Adipocyte (in vitro differentiated cells): ENCODE measurements at regions not wholly inside any gene's neighbourhood (a gene's known extent, or its start where the extent isn't known, plus 50 kb on each side); places are given as distances from the start of the nearest gene placed in this dataset.
"Not testable (repeated sequence)": the region's sequence is repeated elsewhere in the genome, so short reads cannot be mapped to it uniquely, and the experiment has no call there.

Source experiments
- DNase-seq: peaks from one replicate; pipeline ENCODE4 v3.0.0-alpha.2; 2015; ENCODE audit warnings: low read depth
- H3K27me3 ChIP-seq: replicated peaks from 2 replicates; pipeline ENCODE4 v1.7.0; 2013; ENCODE audit warnings: mild to moderate bottlenecking, low read length, moderate library complexity; ENCODE audit not compliant: control insufficient read depth, insufficient read depth
- H3K36me3 ChIP-seq: 2 replicates; pipeline ENCODE4 v1.7.0; 2013; ENCODE audit warnings: low read length, mild to moderate bottlenecking, moderate library complexity; ENCODE audit not compliant: control insufficient read depth, insufficient read depth, severe bottlenecking
- H3K4me1 ChIP-seq: 2 replicates; pipeline ENCODE4 v1.7.0; 2013; ENCODE audit warnings: mild to moderate bottlenecking, low read length, moderate library complexity; ENCODE audit not compliant: control insufficient read depth, insufficient read depth
- H3K4me3 ChIP-seq: 2 replicates; pipeline ENCODE4 v1.7.0; 2013; ENCODE audit warnings: mild to moderate bottlenecking, low read length, moderate library complexity
- H3K9ac ChIP-seq: 2 replicates; pipeline ENCODE4 v1.7.0; 2013; ENCODE audit warnings: mild to moderate bottlenecking, low read length, moderate library complexity
- H3K9me3 ChIP-seq: 2 replicates; pipeline ENCODE4 v1.7.0; 2013; ENCODE audit warnings: mild to moderate bottlenecking, low read length, moderate library complexity; ENCODE audit not compliant: control insufficient read depth

GRCh38 chr2:8604262-8604661, 77.6 kb upstream of the ID2 start:
- Histone ChIP-seq H3K4me1 (peaks cover 17% of the 10 kb centered on the region), H3K4me3 (no peak overlapping the region), H3K27me3 (no peaks in the 10 kb centered on the region), H3K36me3 (no peaks in the 10 kb centered on the region), H3K9ac (no peak overlapping the region), H3K9me3 (no peaks in the 10 kb centered on the region)
- DNase-seq, result peak; percentile 2

- H3K27me3 ChIP-seq, result no peaks in the 10 kb centered on the region
- peaks cover 17% of the 10 kb centered on the region for H3K4me1 ChIP-seq
- H3K36me3 ChIP-seq, result no peaks in the 10 kb centered on the region
- no peak overlapping the region for H3K9ac ChIP-seq
- no peak overlapping the region for H3K4me3 ChIP-seq
- H3K9me3 ChIP-seq, result peaks cover under 1% of the 10 kb centered on the region
- DNase-seq, result peak; percentile 59
These were observed 76.3 kb upstream of the ID2 start for GRCh38 chr2:8605351-8606065.

- no peaks in the 10 kb centered on the region for H3K36me3 ChIP-seq
- peaks cover 17% of the 10 kb centered on the region for H3K4me1 ChIP-seq
- H3K27me3 ChIP-seq, result no peaks in the 10 kb centered on the region
- no peak for DNase-seq
- H3K9me3 ChIP-seq, result peaks cover 4% of the 10 kb centered on the region
- no peak overlapping the region for H3K9ac ChIP-seq
- no peak overlapping the region for H3K4me3 ChIP-seq
These were observed 75.6 kb upstream of the ID2 start for GRCh38 chr2:8606226-8606625.

GRCh38 chr2:8606649-8607550, 75.0 kb upstream of the ID2 start:
- Histone ChIP-seq H3K4me3 (no peak overlapping the region), H3K9ac (no peak overlapping the region), H3K9me3 (peaks cover 4% of the 10 kb centered on the region), H3K27me3 (peaks cover 1% of the 10 kb centered on the region), H3K36me3 (no peaks in the 10 kb centered on the region), H3K4me1 (peaks cover 17% of the 10 kb centered on the region)
- peak; percentile 9 for DNase-seq

- Histone ChIP-seq H3K4me3 (no peak overlapping the region), H3K9me3 (peaks cover 4% of the 10 kb centered on the region), H3K4me1 (peaks cover 17% of the 10 kb centered on the region), H3K36me3 (no peaks in the 10 kb centered on the region), H3K9ac (no peak overlapping the region), H3K27me3 (peaks cover 3% of the 10 kb centered on the region)
- DNase-seq, result peak; percentile 89
These were observed 74.2 kb upstream of the ID2 start for GRCh38 chr2:8607606-8608005.

GRCh38 chr2:8608411-8608954, 73.4 kb upstream of the ID2 start:
- Histone ChIP-seq H3K9ac (no peak overlapping the region), H3K4me3 (no peak overlapping the region), H3K27me3 (peaks cover 4% of the 10 kb centered on the region), H3K4me1 (peaks cover 17% of the 10 kb centered on the region), H3K36me3 (no peaks in the 10 kb centered on the region), H3K9me3 (peaks cover 4% of the 10 kb centered on the region)
- peak; percentile 22 for DNase-seq

- peaks cover 17% of the 10 kb centered on the region for H3K4me1 ChIP-seq
- DNase-seq, result peak; percentile 69
- H3K9ac ChIP-seq, result no peak overlapping the region
- no peaks in the 10 kb centered on the region for H3K36me3 ChIP-seq
- H3K9me3 ChIP-seq, result peaks cover 4% of the 10 kb centered on the region
- no peak overlapping the region for H3K4me3 ChIP-seq
- peaks cover 11% of the 10 kb centered on the region for H3K27me3 ChIP-seq
These were observed 72.5 kb upstream of the ID2 start for GRCh38 chr2:8609357-8609811.

- not testable (repeated sequence) for H3K4me3 ChIP-seq, DNase-seq, H3K9ac ChIP-seq, H3K9me3 ChIP-seq, H3K36me3 ChIP-seq
- H3K4me1 ChIP-seq, result peaks cover 14% of the 10 kb centered on the region
- H3K27me3 ChIP-seq, result peaks cover 25% of the 10 kb centered on the region
These were observed 71.1 kb upstream of the ID2 start for GRCh38 chr2:8610775-8611174.

- Histone ChIP-seq H3K27me3 (peaks cover 29% of the 10 kb centered on the region), H3K36me3 (no peaks in the 10 kb centered on the region), H3K9me3 (peaks cover 4% of the 10 kb centered on the region), H3K4me3 (no peak overlapping the region), H3K9ac (no peak overlapping the region), H3K4me1 (peaks cover 14% of the 10 kb centered on the region)
- no peak for DNase-seq
These were observed 70.6 kb upstream of the ID2 start for GRCh38 chr2:8611246-8611645.

- Histone ChIP-seq H3K36me3 (no peaks in the 10 kb centered on the region), H3K9ac (no peak overlapping the region), H3K27me3 (peaks cover 34% of the 10 kb centered on the region), H3K9me3 (peaks cover 4% of the 10 kb centered on the region), H3K4me1 (peaks cover 14% of the 10 kb centered on the region), H3K4me3 (no peak overlapping the region)
- DNase-seq, result no peak
These were observed 70.2 kb upstream of the ID2 start for GRCh38 chr2:8611700-8612099.

GRCh38 chr2:8612734-8613179, 69.1 kb upstream of the ID2 start:
- Histone ChIP-seq H3K27me3 (peaks cover 39% of the 10 kb centered on the region), H3K4me3 (no peak overlapping the region), H3K36me3 (no peaks in the 10 kb centered on the region), H3K4me1 (peaks cover 6% of the 10 kb centered on the region), H3K9me3 (peaks cover 4% of the 10 kb centered on the region), H3K9ac (no peak overlapping the region)
- no peak for DNase-seq
